Thyroid gland (tissue), 4 donors: ENCODE measurements at regions not wholly inside any gene's neighbourhood (a gene's known extent, or its start where the extent isn't known, plus 50 kb on each side); places are given as distances from the start of the nearest gene placed in this dataset.

Source experiments
- POLR2A ChIP-seq, 2 donors: fragments of 450-650 bp; IDR thresholded peaks; one replicate each; pipeline ENCODE4 v1.6.1; 2017; ENCODE audit warnings: antibody characterized with exemption in 2 of 2, mild to moderate bottlenecking in 2 of 2, moderate library complexity in 1 of 2
- TF ChIP-seq, protein P1 (sequence below), 6 experiments: fragments of 200-600 bp in 3 of 6; fragments of 450-650 bp in 3 of 6; sonication (generic) in 3 of 6; IDR thresholded peaks; one replicate each; pipeline ENCODE4 v1.5.1; 2016 to 2019; ENCODE audit warnings: antibody characterized with exemption in 6 of 6, mild to moderate bottlenecking in 2 of 6, inconsistent platforms in 1 of 6, moderate library complexity in 1 of 6

- TF ChIP-seq POLR2A (IDR thresholded peaks at IDR 0.05), result no peak
- TF ChIP-seq, protein P1, sequence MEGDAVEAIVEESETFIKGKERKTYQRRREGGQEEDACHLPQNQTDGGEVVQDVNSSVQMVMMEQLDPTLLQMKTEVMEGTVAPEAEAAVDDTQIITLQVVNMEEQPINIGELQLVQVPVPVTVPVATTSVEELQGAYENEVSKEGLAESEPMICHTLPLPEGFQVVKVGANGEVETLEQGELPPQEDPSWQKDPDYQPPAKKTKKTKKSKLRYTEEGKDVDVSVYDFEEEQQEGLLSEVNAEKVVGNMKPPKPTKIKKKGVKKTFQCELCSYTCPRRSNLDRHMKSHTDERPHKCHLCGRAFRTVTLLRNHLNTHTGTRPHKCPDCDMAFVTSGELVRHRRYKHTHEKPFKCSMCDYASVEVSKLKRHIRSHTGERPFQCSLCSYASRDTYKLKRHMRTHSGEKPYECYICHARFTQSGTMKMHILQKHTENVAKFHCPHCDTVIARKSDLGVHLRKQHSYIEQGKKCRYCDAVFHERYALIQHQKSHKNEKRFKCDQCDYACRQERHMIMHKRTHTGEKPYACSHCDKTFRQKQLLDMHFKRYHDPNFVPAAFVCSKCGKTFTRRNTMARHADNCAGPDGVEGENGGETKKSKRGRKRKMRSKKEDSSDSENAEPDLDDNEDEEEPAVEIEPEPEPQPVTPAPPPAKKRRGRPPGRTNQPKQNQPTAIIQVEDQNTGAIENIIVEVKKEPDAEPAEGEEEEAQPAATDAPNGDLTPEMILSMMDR (IDR thresholded peaks at IDR 0.05), result no peak
These were observed 506.8 kb upstream of the LRATD1 start for GRCh38 chr2:14125624-14126293.
